ENCODE measurements at regions not wholly inside any gene's neighbourhood (a gene's known extent, or its start where the extent isn't known, plus 50 kb on each side); places are given as distances from the start of the nearest gene placed in this dataset.

DNA sequence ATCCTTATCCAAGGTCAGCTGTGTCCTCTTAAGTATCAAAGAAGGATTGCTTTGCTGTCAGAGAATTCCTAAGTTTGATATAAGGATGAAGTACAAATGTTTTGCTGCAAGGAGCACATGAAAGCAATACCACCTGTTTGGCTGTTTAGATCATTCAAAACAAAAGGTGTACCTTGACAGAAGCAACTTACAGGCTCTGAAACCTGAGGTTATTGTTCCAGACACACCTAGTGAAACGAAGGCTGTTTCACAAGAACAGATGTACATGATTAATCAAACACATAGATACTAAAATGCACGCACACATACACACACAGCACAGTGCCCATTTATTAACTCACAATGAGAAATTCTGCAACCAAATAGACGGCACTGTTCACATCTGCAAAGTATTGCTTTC is 166.2 kb downstream of the RBM43 start:
- no peak for TF ChIP-seq POLR2A (IDR thresholded peaks at IDR 0.05; ENCODE audit: extremely low read depth, insufficient read length)
- TF ChIP-seq, protein P1, sequence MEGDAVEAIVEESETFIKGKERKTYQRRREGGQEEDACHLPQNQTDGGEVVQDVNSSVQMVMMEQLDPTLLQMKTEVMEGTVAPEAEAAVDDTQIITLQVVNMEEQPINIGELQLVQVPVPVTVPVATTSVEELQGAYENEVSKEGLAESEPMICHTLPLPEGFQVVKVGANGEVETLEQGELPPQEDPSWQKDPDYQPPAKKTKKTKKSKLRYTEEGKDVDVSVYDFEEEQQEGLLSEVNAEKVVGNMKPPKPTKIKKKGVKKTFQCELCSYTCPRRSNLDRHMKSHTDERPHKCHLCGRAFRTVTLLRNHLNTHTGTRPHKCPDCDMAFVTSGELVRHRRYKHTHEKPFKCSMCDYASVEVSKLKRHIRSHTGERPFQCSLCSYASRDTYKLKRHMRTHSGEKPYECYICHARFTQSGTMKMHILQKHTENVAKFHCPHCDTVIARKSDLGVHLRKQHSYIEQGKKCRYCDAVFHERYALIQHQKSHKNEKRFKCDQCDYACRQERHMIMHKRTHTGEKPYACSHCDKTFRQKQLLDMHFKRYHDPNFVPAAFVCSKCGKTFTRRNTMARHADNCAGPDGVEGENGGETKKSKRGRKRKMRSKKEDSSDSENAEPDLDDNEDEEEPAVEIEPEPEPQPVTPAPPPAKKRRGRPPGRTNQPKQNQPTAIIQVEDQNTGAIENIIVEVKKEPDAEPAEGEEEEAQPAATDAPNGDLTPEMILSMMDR (IDR thresholded peaks at IDR 0.05; ENCODE audit: low read depth, low read length), result no peak
- TF ChIP-seq, protein P2, sequence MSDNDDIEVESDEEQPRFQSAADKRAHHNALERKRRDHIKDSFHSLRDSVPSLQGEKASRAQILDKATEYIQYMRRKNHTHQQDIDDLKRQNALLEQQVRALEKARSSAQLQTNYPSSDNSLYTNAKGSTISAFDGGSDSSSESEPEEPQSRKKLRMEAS (IDR thresholded peaks at IDR 0.05; ENCODE audit: low read depth, low read length), result no peak
- TF ChIP-seq MYC (IDR thresholded peaks at IDR 0.05; ENCODE audit: low read depth, low read length), result no peak

Measured in NB4 (cell line).